Islet of Langerhans (tissue), 1 donor: ENCODE measurements at regions not wholly inside any gene's neighbourhood (a gene's known extent, or its start where the extent isn't known, plus 50 kb on each side); places are given as distances from the start of the nearest gene placed in this dataset.
"Not testable (repeated sequence)": the region's sequence is repeated elsewhere in the genome, so short reads cannot be mapped to it uniquely, and the experiment has no call there.

Source experiments
- FAIRE-seq: peaks from one replicate; lab custom pipeline; 2011; peaks lifted over from hg19 to GRCh38; lab: Jason Lieb, UNC

- no peak for FAIRE-seq
These were observed 199.1 kb upstream of the GOT2 start for GRCh38 chr16:58933186-58933585.

- FAIRE-seq: no peak
These were observed 197.3 kb upstream of the GOT2 start for GRCh38 chr16:58931436-58931835.

- no peak for FAIRE-seq
These were observed 189.0 kb upstream of the GOT2 start for GRCh38 chr16:58923094-58923493.

GRCh38 chr16:58913456-58913855, 179.3 kb upstream of the GOT2 start:
- no peak for FAIRE-seq

- FAIRE-seq: no peak
These were observed 178.5 kb upstream of the GOT2 start for GRCh38 chr16:58912571-58912970.

GRCh38 chr16:58906981-58907715, 173.0 kb upstream of the GOT2 start:
- no peak for FAIRE-seq

GRCh38 chr16:58904291-58904690, 170.2 kb upstream of the GOT2 start:
- no peak for FAIRE-seq

- no peak for FAIRE-seq
These were observed 155.4 kb upstream of the GOT2 start for GRCh38 chr16:58889516-58889915.

GRCh38 chr16:58885528-58886170, 151.5 kb upstream of the GOT2 start:
- no peak for FAIRE-seq

- no peak for FAIRE-seq
These were observed 150.0 kb upstream of the GOT2 start for GRCh38 chr16:58884141-58884540.

- no peak for FAIRE-seq
These were observed 149.0 kb upstream of the GOT2 start for GRCh38 chr16:58883131-58883530.

- FAIRE-seq: no peak
These were observed 148.2 kb upstream of the GOT2 start for GRCh38 chr16:58882292-58882691.

- not testable (repeated sequence) for FAIRE-seq
These were observed 144.5 kb upstream of the GOT2 start for GRCh38 chr16:58878641-58879040.

- no peak for FAIRE-seq
These were observed 132.8 kb upstream of the GOT2 start for GRCh38 chr16:58866935-58867334.

- FAIRE-seq: no peak
These were observed 129.6 kb upstream of the GOT2 start for GRCh38 chr16:58863761-58864160.

GRCh38 chr16:58863042-58863441, 128.9 kb upstream of the GOT2 start:
- no peak for FAIRE-seq

- FAIRE-seq: no peak
These were observed 128.4 kb upstream of the GOT2 start for GRCh38 chr16:58862334-58863021.

- FAIRE-seq: no peak
These were observed 126.0 kb upstream of the GOT2 start for GRCh38 chr16:58859958-58860669.

GRCh38 chr16:58858577-58858976, 124.5 kb upstream of the GOT2 start:
- not testable (repeated sequence) for FAIRE-seq

GRCh38 chr16:58855291-58855863, 121.3 kb upstream of the GOT2 start:
- no peak for FAIRE-seq

GRCh38 chr16:58853854-58854791, 120.0 kb upstream of the GOT2 start:
- FAIRE-seq: no peak
